ENCODE measurements at regions not wholly inside any gene's neighbourhood (a gene's known extent, or its start where the extent isn't known, plus 50 kb on each side); places are given as distances from the start of the nearest gene placed in this dataset.

DNA sequence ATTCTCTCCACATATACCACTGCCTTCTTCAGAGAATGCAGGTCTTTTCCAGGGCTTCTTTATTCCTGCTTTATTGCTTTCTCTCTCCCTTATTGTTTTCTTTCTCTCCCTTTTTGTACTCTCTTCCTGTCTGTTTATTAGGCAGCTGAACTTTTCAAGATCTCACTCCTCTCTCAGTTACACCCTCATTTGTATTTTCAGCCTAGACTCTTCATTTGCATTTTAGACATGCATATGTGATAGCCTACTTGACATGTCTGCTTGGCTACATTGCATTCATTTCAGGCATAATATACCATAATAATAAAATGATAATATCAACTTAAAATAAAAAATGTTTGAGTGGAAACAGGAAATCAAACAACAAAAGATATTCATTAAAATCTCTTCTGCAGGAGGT is 377.9 kb upstream of the TNC start:
- Mint-ChIP-seq H3K9me3 (ENCODE audit: low read depth, unreplicated experiment) (peaks cover 2% of the 10 kb centered on the region), H3K36me3 (ENCODE audit: insufficient read depth, unreplicated experiment) (no peaks in the 10 kb centered on the region), H3K4me1 (ENCODE audit: low read depth, unreplicated experiment) (peaks cover 15% of the 10 kb centered on the region), H3K27ac (ENCODE audit: unreplicated experiment) (no peak overlapping the region), H3K4me3 (ENCODE audit: low read depth, unreplicated experiment) (no peak overlapping the region), H3K27me3 (ENCODE audit: unreplicated experiment) (peaks cover 7% of the 10 kb centered on the region)
- CTCF ChIA-PET, result no interaction called here
- intact Hi-C loops (cut with micrococcal nuclease; ENCODE audit: unreplicated experiment), result loop anchor here (10.0 kb wide), 1 partner anchor 121 kb away; no protein-coding TSS in a partner anchor
- TF ChIP-seq, protein P1, sequence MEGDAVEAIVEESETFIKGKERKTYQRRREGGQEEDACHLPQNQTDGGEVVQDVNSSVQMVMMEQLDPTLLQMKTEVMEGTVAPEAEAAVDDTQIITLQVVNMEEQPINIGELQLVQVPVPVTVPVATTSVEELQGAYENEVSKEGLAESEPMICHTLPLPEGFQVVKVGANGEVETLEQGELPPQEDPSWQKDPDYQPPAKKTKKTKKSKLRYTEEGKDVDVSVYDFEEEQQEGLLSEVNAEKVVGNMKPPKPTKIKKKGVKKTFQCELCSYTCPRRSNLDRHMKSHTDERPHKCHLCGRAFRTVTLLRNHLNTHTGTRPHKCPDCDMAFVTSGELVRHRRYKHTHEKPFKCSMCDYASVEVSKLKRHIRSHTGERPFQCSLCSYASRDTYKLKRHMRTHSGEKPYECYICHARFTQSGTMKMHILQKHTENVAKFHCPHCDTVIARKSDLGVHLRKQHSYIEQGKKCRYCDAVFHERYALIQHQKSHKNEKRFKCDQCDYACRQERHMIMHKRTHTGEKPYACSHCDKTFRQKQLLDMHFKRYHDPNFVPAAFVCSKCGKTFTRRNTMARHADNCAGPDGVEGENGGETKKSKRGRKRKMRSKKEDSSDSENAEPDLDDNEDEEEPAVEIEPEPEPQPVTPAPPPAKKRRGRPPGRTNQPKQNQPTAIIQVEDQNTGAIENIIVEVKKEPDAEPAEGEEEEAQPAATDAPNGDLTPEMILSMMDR (IDR thresholded peaks at IDR 0.05; ENCODE audit: unreplicated experiment), result no peak
- no peak for DNase-seq
- no TSS peak for BruUV-seq (replicated peaks)

DNA sequence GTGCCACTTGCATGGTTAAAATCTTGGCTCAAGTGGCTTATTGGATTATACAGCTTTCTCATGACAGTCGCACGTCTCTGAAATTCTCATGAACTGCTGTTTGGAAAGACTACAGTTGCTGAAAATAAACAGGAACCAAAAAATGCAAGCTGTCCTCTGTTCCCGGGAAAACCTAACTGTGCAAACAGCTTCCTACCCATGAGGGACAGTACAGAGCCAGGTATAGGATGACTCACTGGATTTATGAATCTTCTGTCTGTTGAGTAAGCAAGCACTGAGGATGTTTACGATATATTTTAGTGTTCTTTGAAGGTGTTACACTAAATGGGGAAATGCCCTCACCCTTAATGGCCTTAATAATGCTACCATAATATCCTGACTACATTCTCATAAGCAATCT is 380.3 kb upstream of the TNC start:
- no TSS peak for BruUV-seq (replicated peaks)
- CTCF ChIA-PET, result no interaction called here
- H3K4me3 Mint-ChIP-seq (ENCODE audit: low read depth, unreplicated experiment), result no peak overlapping the region
- H3K27me3 Mint-ChIP-seq (ENCODE audit: unreplicated experiment), result no peaks in the 10 kb centered on the region
- intact Hi-C loops (cut with micrococcal nuclease; ENCODE audit: unreplicated experiment), result loop anchor here (10.0 kb wide), 1 partner anchor 124 kb away; no protein-coding TSS in a partner anchor
- H3K9me3 Mint-ChIP-seq (ENCODE audit: low read depth, unreplicated experiment), result peaks cover 2% of the 10 kb centered on the region
- H3K27ac Mint-ChIP-seq (ENCODE audit: unreplicated experiment), result no peak overlapping the region
- H3K4me1 Mint-ChIP-seq (ENCODE audit: low read depth, unreplicated experiment), result peaks cover 15% of the 10 kb centered on the region
- no peak for DNase-seq
- TF ChIP-seq, protein P1 (IDR thresholded peaks at IDR 0.05; ENCODE audit: unreplicated experiment), result no peak
- H3K36me3 Mint-ChIP-seq (ENCODE audit: insufficient read depth, unreplicated experiment), result no peaks in the 10 kb centered on the region

DNA sequence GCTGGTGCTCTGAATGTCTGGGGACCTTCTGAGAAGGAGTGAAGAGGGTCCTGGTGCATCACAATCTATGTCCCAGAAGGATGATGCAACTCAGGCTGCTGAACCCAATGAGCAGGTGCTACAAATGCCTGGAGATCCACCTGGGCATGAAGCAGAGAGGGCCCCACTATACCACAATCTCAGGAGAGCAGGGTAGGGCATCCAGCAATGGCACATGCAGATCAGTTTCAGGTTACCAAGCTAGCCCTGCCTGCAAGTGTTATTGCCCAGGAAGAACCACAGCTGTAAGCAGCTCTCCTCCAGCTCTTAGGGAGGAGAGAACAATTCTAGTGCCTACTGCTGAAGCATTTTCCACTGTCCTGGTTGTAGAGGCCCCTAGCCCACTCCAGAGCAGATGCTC is 389.2 kb upstream of the TNC start:
- H3K4me3 Mint-ChIP-seq (ENCODE audit: low read depth, unreplicated experiment), result no peak overlapping the region
- no peaks in the 10 kb centered on the region for H3K27me3 Mint-ChIP-seq (ENCODE audit: unreplicated experiment)
- no peak overlapping the region for H3K27ac Mint-ChIP-seq (ENCODE audit: unreplicated experiment)
- peaks cover 2% of the 10 kb centered on the region for H3K9me3 Mint-ChIP-seq (ENCODE audit: low read depth, unreplicated experiment)
- intact Hi-C loops (cut with micrococcal nuclease; ENCODE audit: unreplicated experiment), result no loop called here
- no peak for DNase-seq
- CTCF ChIA-PET, result no interaction called here
- no peaks in the 10 kb centered on the region for H3K36me3 Mint-ChIP-seq (ENCODE audit: insufficient read depth, unreplicated experiment)
- no peaks in the 10 kb centered on the region for H3K4me1 Mint-ChIP-seq (ENCODE audit: low read depth, unreplicated experiment)
- BruUV-seq (replicated peaks), result no TSS peak
- TF ChIP-seq, protein P1 (IDR thresholded peaks at IDR 0.05; ENCODE audit: unreplicated experiment), result no peak

DNA sequence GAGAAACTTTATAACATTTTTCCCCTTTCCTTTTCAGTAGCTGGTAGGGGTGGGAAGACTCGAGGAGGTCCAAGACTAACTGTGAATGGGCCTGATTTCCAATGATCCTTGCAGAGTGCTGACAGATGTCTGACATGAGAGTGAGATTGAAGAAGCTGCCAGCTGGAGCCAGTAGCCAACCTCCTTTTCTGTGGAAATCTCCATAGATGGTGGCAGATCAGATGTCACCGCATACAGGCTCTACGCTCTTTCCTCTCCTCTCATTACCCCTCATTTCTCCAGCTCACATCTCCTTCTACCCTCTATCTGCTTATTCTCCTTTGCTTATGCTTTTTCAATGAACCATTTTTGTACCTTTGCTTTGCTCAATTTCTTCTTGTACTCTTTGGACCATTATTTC is 395.2 kb upstream of the TNC start:
- TF ChIP-seq, protein P1 (IDR thresholded peaks at IDR 0.05; ENCODE audit: unreplicated experiment), result no peak
- Mint-ChIP-seq H3K4me3 (ENCODE audit: low read depth, unreplicated experiment) (no peak overlapping the region), H3K36me3 (ENCODE audit: insufficient read depth, unreplicated experiment) (no peaks in the 10 kb centered on the region), H3K27me3 (ENCODE audit: unreplicated experiment) (no peaks in the 10 kb centered on the region), H3K9me3 (ENCODE audit: low read depth, unreplicated experiment) (no peaks in the 10 kb centered on the region), H3K4me1 (ENCODE audit: low read depth, unreplicated experiment) (no peaks in the 10 kb centered on the region), H3K27ac (ENCODE audit: unreplicated experiment) (no peak overlapping the region)
- BruUV-seq (replicated peaks), result no TSS peak
- CTCF ChIA-PET, result no interaction called here
- DNase-seq, result no peak
- intact Hi-C loops (cut with micrococcal nuclease; ENCODE audit: unreplicated experiment), result no loop called here

Data from Calu3 (cell line).